ENCODE measurements at regions not wholly inside any gene's neighbourhood (a gene's known extent, or its start where the extent isn't known, plus 50 kb on each side); places are given as distances from the start of the nearest gene placed in this dataset.
"Not testable (repeated sequence)": the region's sequence is repeated elsewhere in the genome, so short reads cannot be mapped to it uniquely, and the experiment has no call there.

DNA sequence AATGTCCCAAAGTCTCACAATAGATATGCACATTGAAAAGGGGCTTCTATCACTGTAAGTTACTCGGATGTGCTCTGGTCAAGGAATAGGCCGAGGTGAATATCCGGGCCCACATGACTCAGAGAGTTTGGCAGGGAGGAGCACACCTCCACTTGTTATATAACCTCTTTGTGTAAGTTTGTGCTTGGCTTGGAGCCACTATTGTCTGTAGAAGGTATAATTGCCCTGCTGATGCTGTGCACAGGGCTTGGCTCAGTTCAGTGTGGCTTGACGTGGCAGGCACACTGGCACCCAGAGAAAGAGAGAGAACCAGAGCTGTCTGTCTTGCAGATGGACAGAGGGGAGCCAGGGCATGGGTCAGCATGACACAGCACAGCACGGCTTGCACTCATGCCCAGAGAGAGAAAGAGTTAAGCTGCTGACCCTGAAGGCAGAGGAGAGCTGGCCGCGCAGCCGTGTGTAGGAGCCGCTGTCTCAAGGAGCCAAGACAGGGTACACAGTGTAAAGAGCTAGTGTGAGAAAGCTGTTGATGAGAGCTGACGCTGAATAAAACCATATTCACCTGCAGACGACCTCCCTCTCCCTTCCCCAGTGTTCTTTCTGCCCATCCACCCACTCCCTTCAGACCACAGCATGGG, 482.5 kb downstream of the C6orf118 start:
- no peak for DNase-seq (ENCODE audit: low spot score)

GRCh38 chr6:164825386-164825785, 484.0 kb downstream of the C6orf118 start:
- no peak for DNase-seq (ENCODE audit: low spot score)

GRCh38 chr6:164817662-164818061, 491.7 kb downstream of the C6orf118 start:
- no peak for DNase-seq (ENCODE audit: low spot score)

DNA sequence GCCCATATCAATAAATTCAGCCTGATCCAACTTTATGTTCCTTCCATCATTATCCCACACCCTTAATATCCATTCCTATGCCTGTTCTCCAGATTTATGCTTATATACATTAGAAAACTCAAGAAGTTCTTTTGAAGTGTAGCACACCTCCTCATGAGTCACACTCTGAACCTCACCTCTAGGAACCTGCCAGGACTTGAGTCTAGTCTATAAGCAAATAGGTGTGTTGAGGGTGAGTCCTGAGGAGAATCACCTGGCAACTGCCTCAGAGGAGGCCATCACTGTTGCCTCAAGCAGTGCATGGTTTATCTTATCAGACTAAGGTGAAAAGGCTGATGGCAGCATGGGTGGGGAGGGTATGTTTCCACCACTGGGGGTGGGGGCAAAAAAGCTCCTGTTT, 496.7 kb downstream of the C6orf118 start:
- no peak for DNase-seq (ENCODE audit: low spot score)

DNA sequence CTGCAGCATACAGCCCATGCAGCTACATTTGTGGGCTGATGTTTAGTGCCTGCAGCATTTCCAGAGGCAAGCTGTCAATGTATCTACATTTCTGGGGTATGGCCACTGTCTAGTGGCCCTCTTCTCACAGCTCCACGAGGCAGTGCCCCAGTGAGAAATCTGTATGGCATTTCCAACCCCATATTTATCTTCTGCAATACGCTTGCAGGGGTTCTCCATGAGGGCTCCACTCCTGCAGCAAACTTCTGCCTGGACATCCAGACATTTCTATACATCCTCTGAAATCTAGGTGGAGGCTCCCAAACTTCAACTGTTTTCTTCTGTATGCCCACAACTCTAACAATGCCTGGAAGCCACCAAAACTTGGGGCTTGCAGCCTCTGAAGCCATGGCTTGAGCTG, 502.3 kb downstream of the C6orf118 start:
- no peak for DNase-seq (ENCODE audit: low spot score)

DNA sequence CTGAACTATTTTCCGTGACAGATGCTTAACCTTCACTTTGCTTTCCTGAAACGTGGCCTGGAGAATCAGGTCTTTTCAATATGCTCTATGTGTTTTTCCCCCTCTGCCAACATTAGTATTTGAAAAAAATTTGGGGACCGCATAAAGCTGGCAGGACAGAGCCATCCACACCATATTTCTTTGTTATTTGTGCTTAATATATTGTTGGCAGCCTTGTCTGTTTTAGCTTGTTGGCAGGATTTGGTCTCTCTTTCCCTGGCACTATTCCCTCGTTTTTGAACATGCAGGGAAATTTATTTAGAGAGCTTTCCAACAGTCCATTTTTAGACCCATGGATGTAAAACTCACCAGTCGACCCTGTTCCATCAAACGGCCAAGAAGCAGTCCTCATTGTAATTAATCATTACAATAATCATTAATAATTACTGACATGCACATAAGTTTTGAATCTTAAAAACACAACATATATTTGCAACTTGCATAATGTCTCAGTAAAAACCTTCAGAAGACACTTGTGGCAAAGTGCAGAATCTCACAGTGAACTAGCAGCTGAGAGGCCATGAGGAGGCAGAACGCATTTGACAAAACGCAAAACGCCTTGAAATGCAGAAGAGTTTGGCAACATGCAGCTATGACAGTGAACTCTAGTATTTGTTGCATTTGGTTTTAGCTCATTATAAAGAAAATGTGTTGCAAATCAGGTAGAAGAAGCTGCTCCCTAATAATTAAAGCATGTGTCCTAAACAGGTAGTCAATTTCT, 514.2 kb downstream of the C6orf118 start:
- DNase-seq (ENCODE audit: low spot score) = no peak

DNA sequence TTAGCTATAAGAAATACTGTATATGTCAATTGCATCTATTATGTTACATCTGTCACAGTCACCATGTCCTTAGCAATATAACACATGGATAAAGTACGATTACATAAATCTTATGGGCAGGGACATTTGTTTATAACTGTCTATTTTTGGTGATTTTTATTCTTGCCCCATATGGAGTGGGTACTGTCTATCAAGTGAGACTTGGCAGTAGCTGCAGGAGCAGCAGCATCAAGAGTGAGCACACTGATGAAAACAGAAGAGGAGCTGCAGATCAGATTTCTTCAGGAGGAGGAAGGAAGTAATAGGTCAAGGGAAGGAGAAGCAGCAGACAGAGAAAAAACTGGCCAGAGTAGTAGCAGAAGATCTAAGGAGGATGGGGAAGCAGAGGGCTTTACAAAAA, 516.7 kb downstream of the C6orf118 start:
- DNase-seq (ENCODE audit: low spot score) = no peak

DNA sequence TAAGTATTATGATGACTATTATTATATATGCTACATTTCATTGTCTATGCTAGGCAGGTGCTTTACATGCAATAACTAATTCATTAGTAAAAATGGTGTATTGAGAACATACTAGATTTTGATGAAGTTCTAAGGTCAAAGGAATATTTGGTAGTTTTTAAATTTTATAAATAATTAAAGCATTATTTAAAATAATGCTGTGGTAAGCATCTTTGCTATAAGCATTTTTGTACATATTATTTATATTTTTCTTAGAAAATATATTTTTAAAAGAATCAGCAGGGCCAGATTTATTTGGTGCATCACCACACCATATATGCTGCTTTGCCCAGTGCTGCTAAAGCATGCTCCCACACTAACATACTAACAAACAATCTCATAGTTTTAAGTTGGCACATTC, 517.9 kb downstream of the C6orf118 start:
- no peak for DNase-seq (ENCODE audit: low spot score)

DNA sequence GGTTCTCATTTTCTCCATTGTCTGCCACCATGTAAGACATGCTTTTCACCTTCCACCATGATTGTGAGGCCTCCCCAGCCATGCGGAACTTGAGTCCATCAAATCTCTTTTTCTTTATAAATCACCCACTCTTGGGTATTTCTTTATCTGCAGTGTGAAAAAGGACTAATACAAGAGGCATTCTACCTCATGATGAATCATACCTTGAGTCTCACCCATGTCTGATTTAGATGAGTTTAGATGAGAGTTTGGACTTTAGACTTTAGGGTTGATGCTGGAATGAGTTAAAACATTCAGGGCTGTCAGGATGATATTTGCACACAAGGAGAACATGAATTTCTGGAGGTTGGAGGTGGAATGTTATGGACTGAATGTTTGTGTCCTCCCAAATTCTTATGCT, 545.6 kb downstream of the C6orf118 start:
- no peak for DNase-seq (ENCODE audit: low spot score)

- no peak for DNase-seq (ENCODE audit: low spot score)
Observed at GRCh38 chr6:164757451-164757850, 552.0 kb downstream of the C6orf118 start.

DNA sequence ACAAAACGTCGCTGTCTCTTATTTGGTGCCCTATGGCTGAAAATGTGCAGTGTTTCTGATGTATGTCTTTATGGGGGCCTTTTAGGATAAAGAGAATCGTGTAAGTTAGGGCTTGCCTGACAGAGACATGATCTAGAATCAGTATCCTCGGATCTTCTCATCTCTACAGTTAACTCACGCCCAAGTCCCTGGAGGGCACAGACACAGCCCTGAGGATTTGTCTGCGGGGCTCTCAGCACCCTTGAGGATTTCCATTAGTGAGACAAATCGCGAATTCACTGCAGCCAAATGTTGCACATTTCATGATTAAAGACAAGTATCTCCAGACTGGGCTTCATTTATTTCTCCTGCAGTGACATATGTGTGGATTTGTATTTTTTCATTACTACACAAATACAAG, 552.7 kb downstream of the C6orf118 start:
- DNase-seq (ENCODE audit: low spot score) = no peak

- DNase-seq (ENCODE audit: low spot score) = no peak
Observed at GRCh38 chr6:164756142-164756541, 553.3 kb downstream of the C6orf118 start.

GRCh38 chr6:164753517-164753916, 555.9 kb downstream of the C6orf118 start:
- DNase-seq (ENCODE audit: low spot score) = no peak

GRCh38 chr6:164751395-164751794, 558.0 kb downstream of the C6orf118 start:
- no peak for DNase-seq (ENCODE audit: low spot score)

GRCh38 chr6:164750128-164750527, 559.3 kb downstream of the C6orf118 start:
- DNase-seq (ENCODE audit: low spot score) = no peak

DNA sequence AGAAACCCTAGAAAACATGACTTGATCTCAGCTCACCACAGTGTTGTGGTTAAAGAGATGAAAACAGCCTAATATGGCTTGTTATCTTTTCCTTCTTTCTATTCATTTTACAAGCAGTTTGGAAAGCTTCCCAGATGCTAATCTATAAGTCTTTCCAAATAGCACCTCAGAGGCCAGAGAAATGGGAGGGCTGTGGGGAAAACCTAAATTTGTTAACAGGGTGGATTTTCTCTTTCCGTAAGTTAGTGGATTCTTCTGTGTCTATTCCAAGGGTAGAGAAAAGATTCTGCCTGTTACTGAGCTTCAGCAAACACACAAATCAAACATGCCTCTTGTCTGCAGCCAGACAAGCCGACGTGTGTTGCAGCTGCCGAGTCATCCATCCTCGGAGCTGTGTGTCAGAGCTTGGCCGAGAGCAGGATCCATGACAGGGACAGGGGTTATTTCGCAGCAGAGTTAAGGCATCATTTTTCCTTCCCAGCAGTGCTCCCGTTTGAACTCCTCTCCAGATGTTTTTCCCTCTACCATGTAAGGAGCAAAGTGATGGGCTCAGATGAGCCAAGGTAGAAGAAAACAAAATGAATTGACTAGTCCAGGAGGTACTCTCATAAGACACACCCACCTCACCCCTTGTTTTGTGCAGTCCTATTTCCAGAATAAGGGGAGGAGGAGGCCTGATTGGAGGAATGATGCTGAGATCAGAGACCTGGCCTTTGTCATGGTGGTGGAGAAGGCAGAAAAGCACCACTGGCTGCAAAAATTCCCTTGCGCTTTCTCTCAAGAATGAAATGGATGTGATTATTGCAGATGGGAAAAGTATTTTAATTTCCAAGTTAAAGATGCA, 560.0 kb downstream of the C6orf118 start:
- no peak for DNase-seq (ENCODE audit: low spot score)

- DNase-seq (ENCODE audit: low spot score) = no peak
Observed at GRCh38 chr6:164744301-164744700, 565.1 kb downstream of the C6orf118 start.

GRCh38 chr6:164741938-164742451, 567.4 kb downstream of the C6orf118 start:
- no peak for DNase-seq (ENCODE audit: low spot score)

DNA sequence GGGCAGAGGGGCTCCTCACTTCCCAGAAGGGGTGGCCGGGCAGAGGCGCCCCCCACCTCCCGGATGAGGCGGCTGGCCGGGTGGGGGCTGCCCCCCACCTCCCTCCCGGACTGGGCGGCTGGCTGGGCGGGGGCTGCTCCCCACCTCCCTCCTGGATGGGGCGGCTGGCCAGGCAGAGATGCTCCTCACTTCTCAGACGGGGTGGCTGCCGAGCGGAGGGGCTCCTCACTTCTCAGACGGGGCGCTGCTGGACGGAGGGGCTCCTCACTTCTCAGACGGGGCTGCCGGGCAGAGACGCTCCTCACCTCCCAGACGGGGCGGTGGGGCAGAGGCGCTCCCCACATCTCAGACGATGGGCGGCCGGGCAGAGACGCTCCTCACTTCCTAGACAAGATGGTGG, 573.3 kb downstream of the C6orf118 start:
- not testable (repeated sequence) for DNase-seq (ENCODE audit: low spot score)

DNA sequence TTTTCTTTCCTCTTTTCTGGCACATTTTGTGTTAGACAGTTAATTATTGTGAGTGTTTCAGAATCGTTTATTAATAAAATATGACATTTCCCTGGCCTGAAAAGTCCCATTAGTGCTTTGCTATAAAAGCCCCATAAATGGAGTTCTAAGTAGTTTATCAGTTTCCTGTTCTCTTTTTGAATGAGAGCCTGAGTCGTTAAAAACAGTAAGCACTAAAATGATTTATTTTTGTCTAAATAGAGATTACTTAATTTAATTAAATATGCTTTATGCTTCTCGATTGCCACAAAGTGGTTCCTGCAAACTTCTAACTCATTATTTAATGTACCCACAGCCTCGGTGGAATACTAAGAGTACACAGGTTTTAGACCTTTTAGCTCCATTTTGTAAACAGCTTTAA, 577.9 kb downstream of the C6orf118 start:
- no peak for DNase-seq (ENCODE audit: low spot score)

DNA sequence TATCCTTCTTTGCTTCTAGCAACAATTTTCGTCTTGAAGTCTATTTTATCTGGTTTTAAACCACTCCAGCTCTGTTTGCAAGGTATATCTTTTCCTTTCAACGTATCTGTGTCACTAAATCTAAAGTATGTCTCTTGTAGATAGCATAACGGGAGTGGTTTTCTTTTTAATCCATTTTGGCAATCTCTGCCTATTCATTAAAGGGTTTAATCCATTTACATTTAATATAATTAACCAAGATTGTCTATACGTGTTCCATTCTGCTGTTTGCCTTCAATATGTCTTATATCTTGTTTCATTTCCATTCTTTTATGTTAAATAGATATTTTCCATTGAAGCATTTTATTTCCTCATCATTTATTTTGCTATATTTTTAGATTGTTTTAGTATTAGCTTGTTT, 587.9 kb downstream of the C6orf118 start:
- no peak for DNase-seq (ENCODE audit: low spot score)

- no peak for DNase-seq (ENCODE audit: low spot score)
Observed at GRCh38 chr6:164700497-164700896, 608.9 kb downstream of the C6orf118 start.

GRCh38 chr6:164695896-164696295, 613.5 kb downstream of the C6orf118 start:
- DNase-seq (ENCODE audit: low spot score) = no peak

All from ureter (tissue), 1 donor.